WI38 (cell line): ENCODE measurements at regions not wholly inside any gene's neighbourhood (a gene's known extent, or its start where the extent isn't known, plus 50 kb on each side); places are given as distances from the start of the nearest gene placed in this dataset.

Experiments used
- H3K4me3 ChIP-seq: 2 replicates; pipeline ENCODE4 v1.5.1; 2011; ENCODE audit warnings: low read depth, mild to moderate bottlenecking, control low read depth, low read length
- TF ChIP-seq, protein P1 (sequence below): IDR thresholded peaks from 2 replicates; pipeline ENCODE4 v1.5.1; 2012; ENCODE audit warnings: low read depth, mild to moderate bottlenecking, control low read depth, low read length

DNA sequence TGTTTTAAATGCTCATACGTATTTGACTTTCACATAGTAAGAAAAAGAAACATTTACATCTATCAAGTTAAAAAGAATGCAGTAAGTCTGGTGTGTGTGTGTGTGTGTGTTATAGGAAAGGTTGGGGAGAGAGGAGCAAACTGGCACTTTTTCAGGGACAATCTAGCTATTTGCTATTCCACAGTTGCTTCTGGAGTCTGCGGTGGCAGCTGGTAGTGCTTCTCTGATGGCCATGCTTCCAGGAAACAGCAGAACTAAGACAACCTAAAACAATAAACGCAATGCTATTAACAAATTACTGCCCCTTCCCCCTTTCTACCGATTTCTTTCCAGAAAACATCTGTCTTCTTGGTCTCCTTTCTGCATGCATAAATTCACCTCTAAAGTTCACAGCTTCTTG, 70.0 kb upstream of the CDH10 start:
- no peak overlapping the region for H3K4me3 ChIP-seq
- TF ChIP-seq, protein P1, sequence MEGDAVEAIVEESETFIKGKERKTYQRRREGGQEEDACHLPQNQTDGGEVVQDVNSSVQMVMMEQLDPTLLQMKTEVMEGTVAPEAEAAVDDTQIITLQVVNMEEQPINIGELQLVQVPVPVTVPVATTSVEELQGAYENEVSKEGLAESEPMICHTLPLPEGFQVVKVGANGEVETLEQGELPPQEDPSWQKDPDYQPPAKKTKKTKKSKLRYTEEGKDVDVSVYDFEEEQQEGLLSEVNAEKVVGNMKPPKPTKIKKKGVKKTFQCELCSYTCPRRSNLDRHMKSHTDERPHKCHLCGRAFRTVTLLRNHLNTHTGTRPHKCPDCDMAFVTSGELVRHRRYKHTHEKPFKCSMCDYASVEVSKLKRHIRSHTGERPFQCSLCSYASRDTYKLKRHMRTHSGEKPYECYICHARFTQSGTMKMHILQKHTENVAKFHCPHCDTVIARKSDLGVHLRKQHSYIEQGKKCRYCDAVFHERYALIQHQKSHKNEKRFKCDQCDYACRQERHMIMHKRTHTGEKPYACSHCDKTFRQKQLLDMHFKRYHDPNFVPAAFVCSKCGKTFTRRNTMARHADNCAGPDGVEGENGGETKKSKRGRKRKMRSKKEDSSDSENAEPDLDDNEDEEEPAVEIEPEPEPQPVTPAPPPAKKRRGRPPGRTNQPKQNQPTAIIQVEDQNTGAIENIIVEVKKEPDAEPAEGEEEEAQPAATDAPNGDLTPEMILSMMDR = no peak

GRCh38 chr5:24712947-24713346, 68.2 kb upstream of the CDH10 start:
- TF ChIP-seq, protein P1 = no peak
- no peak overlapping the region for H3K4me3 ChIP-seq

- H3K4me3 ChIP-seq = no peak overlapping the region
- TF ChIP-seq, protein P1 = no peak
These were observed 67.3 kb upstream of the CDH10 start for GRCh38 chr5:24712047-24712446.

- H3K4me3 ChIP-seq = no peak overlapping the region
- TF ChIP-seq, protein P1 = no peak
These were observed 59.2 kb upstream of the CDH10 start for GRCh38 chr5:24703934-24704333.
